ENCODE measurements at regions not wholly inside any gene's neighbourhood (a gene's known extent, or its start where the extent isn't known, plus 50 kb on each side); places are given as distances from the start of the nearest gene placed in this dataset.

DNA sequence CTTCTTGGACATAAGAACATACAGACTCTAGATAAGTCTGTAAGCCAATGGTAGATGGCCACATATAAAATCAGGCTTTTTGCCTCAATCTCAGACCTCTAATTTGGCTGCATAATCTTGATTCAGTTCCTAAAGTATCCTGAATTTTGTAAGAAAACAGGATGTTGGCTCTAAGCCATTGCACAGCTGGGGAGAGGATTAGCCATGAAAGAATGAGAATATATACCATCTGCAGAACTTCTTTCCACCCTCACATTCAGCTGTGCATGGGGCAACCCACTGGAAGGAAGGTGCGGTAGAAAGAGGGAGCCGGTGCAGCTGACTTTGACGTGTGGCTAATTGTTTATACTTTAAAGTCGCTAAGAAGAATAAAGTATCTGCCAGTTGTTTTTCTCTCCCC is 1061.6 kb upstream of the FAM98A start:
- no peaks in the 10 kb centered on the region for H3K4me1 Mint-ChIP-seq
- H3K9me3 Mint-ChIP-seq: peaks cover 6% of the 10 kb centered on the region
- no peak overlapping the region for H3K27ac Mint-ChIP-seq
- no peak for ATAC-seq
- H3K4me3 Mint-ChIP-seq: no peak overlapping the region
- H3K27me3 Mint-ChIP-seq: no peaks in the 10 kb centered on the region
- no peak for DNase-seq
- H3K36me3 Mint-ChIP-seq (ENCODE audit: low read depth): no peaks in the 10 kb centered on the region

DNA sequence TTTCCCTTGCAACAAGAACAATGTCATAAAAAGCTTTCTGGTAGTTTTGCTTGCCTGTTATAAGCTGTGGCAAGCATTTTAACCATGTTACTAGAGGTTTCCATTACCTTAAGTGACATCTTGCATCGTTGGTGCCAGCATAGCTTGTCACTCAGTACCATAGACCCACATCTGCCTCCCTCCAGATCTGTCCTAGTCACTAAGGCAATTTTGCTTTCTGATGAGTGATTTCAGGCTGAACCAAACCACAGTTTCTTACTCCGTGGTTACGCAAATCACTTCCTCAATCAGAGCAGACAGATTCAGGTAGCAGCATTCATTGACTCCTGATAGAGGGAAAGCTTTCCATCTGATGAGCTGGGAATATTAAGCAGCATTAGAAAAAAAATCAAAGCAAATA is 1057.5 kb upstream of the FAM98A start:
- Mint-ChIP-seq H3K27me3 (no peaks in the 10 kb centered on the region), H3K4me1 (no peaks in the 10 kb centered on the region), H3K36me3 (ENCODE audit: low read depth) (no peaks in the 10 kb centered on the region), H3K27ac (no peak overlapping the region), H3K4me3 (no peak overlapping the region), H3K9me3 (peaks cover 6% of the 10 kb centered on the region)
- ATAC-seq (no peak), DNase-seq (no peak)

DNA sequence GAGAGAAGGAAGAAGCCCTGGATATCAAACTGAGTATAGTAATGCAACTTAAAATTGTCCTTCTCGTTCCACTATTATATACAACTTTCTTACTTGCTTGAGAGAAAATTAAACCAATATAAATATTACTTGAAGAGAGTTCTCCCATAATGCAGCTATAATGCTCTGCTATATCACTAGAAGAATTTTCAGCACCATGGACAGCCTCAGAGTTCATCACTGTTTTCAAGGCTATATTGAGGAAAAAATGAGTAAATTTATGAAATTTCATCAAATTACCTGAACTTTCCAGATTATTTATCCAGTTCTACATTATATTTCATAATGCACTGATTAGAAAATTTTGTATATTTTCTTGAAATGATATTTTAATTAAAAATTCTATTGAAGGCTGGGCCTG is 1053.5 kb upstream of the FAM98A start:
- DNase-seq: no peak
- H3K4me3 Mint-ChIP-seq: no peak overlapping the region
- H3K27ac Mint-ChIP-seq: no peak overlapping the region
- no peaks in the 10 kb centered on the region for H3K9me3 Mint-ChIP-seq
- H3K4me1 Mint-ChIP-seq: no peaks in the 10 kb centered on the region
- H3K36me3 Mint-ChIP-seq (ENCODE audit: low read depth): no peaks in the 10 kb centered on the region
- ATAC-seq: no peak
- no peaks in the 10 kb centered on the region for H3K27me3 Mint-ChIP-seq

DNA sequence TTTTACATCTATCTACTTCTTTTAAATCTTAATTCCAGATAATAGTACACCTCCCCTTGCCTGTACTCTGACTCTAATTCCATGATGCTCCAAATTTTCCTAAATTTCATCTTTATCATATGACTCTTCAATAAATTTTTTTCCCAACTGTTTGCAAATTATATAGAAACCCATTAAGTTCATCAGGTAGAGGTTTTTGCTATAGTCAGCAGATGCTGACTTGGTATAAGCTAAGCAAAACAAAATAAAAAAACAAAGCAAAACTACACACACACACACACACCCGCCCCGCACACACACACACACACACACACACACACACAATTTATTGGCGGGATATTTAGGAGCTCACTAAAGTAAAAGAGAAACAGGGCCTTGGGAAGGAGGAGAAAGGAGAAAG is 1047.8 kb upstream of the FAM98A start:
- Mint-ChIP-seq H3K27ac (no peak overlapping the region), H3K9me3 (no peaks in the 10 kb centered on the region), H3K4me1 (no peaks in the 10 kb centered on the region), H3K27me3 (no peaks in the 10 kb centered on the region), H3K36me3 (ENCODE audit: low read depth) (no peaks in the 10 kb centered on the region), H3K4me3 (no peak overlapping the region)
- ATAC-seq (no peak), DNase-seq (no peak)

DNA sequence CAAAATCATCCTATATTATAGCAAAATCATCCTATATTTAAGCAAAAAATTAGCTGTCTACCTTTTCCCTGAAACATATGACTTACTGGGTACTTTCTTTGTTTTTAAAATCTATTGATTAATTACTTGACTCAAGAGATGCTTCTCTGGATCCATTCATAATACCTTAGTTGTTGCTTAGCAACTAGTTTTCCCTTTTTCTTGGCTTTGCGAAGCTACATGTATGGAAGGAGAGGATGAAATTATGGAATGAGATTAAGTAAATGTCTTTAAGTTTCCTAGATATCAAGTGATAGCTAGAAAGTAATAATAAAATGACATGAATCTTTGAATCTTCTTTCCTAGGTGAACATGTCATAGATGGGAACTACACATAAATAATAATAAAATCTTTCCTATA is 1033.2 kb upstream of the FAM98A start:
- H3K27ac Mint-ChIP-seq: no peak overlapping the region
- no peaks in the 10 kb centered on the region for H3K27me3 Mint-ChIP-seq
- H3K4me1 Mint-ChIP-seq: no peaks in the 10 kb centered on the region
- ATAC-seq: no peak
- no peak for DNase-seq
- H3K9me3 Mint-ChIP-seq: peaks cover 15% of the 10 kb centered on the region
- H3K36me3 Mint-ChIP-seq (ENCODE audit: low read depth): no peaks in the 10 kb centered on the region
- H3K4me3 Mint-ChIP-seq: no peak overlapping the region

DNA sequence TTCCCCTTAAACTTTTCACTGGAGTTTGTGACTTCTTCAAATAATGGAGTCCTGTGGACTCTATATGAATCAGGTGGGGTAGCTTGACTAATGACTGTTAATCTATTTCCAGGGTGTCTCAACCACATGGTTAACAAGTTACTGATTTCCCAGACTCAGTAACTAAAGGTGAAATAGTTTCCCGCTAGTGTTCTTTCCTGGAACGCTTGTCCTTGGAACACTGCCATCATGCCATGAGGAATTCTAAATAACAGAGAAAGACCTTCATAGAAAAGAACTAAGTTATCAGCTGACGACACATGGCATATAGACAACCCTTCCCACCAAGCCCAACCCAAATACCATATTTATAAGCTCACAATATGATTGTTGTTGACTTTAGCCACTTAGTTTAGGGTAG is 1027.9 kb upstream of the FAM98A start:
- no peak for DNase-seq
- H3K27ac Mint-ChIP-seq: no peak overlapping the region
- H3K36me3 Mint-ChIP-seq (ENCODE audit: low read depth): no peaks in the 10 kb centered on the region
- no peaks in the 10 kb centered on the region for H3K27me3 Mint-ChIP-seq
- H3K9me3 Mint-ChIP-seq: peaks cover 6% of the 10 kb centered on the region
- ATAC-seq: no peak
- H3K4me3 Mint-ChIP-seq: no peak overlapping the region
- no peaks in the 10 kb centered on the region for H3K4me1 Mint-ChIP-seq

DNA sequence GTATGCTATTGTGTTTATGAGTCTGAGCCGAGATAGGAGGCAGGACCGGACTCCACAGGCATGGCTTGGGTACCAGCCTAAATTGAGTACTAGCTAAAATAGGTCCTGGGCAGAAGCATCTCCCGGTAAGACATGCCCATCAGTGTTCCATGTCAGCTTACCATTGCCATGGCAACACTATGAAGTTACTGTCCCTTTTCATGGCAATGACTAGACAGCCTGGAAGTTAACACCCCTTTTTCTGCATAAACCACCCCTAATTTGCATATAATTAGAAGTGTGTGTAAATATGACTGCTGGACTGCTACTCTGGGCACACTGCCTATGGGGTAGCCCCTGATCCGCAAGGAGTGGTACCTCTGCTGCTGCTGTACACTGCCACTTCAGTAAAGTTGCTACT is 1005.1 kb upstream of the FAM98A start:
- no peaks in the 10 kb centered on the region for H3K36me3 Mint-ChIP-seq (ENCODE audit: low read depth)
- H3K27me3 Mint-ChIP-seq: no peaks in the 10 kb centered on the region
- no peak overlapping the region for H3K27ac Mint-ChIP-seq
- ATAC-seq (no peak), DNase-seq (no peak)
- no peaks in the 10 kb centered on the region for H3K4me1 Mint-ChIP-seq
- H3K4me3 Mint-ChIP-seq: no peak overlapping the region
- H3K9me3 Mint-ChIP-seq: peaks cover 15% of the 10 kb centered on the region

DNA sequence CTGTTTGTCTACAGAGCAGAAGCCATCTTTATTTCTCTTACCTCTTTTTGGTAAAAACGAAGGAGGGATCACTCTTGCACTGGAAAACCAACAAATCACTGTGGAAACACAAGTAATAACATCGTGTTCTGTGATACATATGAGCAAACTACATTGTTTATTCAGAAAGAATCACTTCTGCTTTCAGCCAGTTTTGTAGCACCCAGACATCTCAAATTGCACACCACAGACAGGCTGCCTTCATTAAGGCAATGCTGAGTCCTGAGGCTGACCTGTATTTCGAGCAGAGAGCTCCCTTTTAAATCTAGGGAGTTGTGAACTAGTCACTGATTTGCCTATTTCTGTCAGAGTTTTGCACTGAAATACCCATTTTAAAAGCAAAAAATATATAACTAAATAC is 1003.2 kb upstream of the FAM98A start:
- no peak for ATAC-seq
- Mint-ChIP-seq H3K4me1 (no peaks in the 10 kb centered on the region), H3K27ac (no peak overlapping the region), H3K27me3 (no peaks in the 10 kb centered on the region), H3K9me3 (peaks cover 11% of the 10 kb centered on the region), H3K36me3 (ENCODE audit: low read depth) (no peaks in the 10 kb centered on the region), H3K4me3 (no peak overlapping the region)
- DNase-seq: no peak

DNA sequence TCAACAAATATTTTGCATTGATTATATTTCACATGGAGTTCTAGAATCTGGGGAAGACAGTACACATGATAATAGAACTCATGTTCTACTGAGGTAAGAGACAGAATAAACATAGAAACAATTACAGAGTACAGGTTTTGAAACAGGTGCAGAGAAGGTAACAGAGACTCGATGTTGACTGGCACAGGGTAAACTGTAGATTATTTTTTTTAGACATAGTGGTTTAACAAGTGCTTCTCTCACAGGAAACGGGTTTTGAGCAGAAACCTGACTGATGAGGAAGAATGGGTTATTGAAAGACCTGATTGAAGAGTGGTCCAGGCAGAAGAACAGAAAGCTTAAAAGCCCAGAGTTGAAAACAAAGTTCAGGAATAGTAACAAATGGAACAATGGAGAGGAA is 1002.5 kb upstream of the FAM98A start:
- Mint-ChIP-seq H3K9me3 (peaks cover 11% of the 10 kb centered on the region), H3K27ac (no peak overlapping the region), H3K27me3 (no peaks in the 10 kb centered on the region), H3K4me3 (no peak overlapping the region), H3K4me1 (no peaks in the 10 kb centered on the region), H3K36me3 (ENCODE audit: low read depth) (no peaks in the 10 kb centered on the region)
- ATAC-seq: no peak
- no peak for DNase-seq

DNA sequence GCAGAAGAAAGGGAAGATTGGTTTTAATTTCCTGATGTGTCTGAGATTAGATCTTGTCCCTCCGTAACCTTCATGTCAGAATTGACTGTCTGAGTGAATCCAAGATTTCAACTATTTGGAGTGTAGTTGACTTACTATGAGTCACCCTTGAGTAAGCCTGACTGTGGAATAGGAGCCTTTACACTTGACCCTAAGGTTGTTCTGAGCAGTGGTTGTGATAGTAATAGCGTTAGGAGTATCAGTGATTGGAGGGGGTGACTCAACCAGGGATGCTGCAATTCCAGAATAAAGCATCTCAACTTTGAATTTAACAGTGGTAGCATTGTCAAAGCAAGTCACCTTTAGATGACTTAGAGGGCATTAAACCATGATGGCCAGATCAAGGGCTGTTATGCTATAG is 979.5 kb upstream of the FAM98A start:
- H3K4me3 Mint-ChIP-seq: no peak overlapping the region
- no peaks in the 10 kb centered on the region for H3K4me1 Mint-ChIP-seq

DNA sequence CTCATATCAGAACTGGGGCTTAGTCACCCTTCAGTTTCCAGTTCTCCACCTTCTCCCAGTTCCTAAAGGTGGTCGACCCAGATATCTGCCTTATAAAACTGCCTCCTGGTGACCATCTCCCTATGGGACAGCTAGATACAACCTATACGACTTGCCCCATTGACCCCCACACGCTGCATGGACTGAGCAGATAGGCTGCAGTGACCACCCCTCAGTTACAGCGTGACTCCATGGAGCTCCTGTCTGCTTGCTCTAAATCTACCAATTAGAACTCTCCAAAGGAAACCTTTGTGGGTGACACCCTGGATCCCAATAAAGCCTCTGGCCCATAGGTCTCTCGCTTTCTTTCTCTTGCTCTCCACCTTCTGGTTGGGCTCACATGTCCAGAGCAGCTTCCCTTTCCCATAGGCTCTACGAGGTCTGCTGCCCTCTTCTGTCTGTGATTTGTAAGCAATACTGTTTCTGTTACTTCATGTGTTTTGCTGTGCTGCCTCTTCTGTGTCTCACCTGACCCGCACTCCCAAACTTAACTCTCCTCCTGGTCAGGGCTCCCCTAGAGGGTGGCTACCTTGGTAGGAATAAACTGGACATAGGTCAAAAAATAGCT is 971.3 kb upstream of the FAM98A start:
- Mint-ChIP-seq H3K27me3 (no peaks in the 10 kb centered on the region), H3K36me3 (ENCODE audit: low read depth) (no peaks in the 10 kb centered on the region), H3K4me3 (no peak overlapping the region), H3K9me3 (no peaks in the 10 kb centered on the region), H3K27ac (no peak overlapping the region), H3K4me1 (no peaks in the 10 kb centered on the region)
- no peak for DNase-seq
- no peak for ATAC-seq

More for the DNA sequence above, 979.5 kb upstream of the FAM98A start:
- H3K36me3 Mint-ChIP-seq (ENCODE audit: low read depth): no peaks in the 10 kb centered on the region
- no peaks in the 10 kb centered on the region for H3K27me3 Mint-ChIP-seq
- no peak for ATAC-seq
- H3K27ac Mint-ChIP-seq: no peak overlapping the region
- no peaks in the 10 kb centered on the region for H3K9me3 Mint-ChIP-seq
- DNase-seq: no peak

DNA sequence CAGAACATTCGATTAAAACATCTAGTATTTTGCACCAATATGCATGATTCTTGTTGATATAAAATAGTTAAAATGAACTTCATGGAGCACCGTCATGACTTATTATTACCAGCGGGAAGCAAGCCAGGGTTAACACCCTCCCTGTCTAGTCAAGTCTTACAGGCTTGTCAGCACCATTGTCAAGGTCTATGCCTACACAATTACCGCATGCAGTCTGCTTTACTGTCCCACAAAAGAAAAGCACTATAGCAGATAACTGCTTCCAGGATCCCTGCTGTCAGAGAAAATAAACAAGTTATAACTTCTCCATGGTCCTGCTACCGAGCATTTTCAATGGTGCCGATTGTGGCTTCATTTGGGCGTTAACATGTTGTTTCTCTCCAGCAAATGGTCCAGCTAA is 968.0 kb upstream of the FAM98A start:
- no peak for ATAC-seq
- no peak overlapping the region for H3K4me3 Mint-ChIP-seq

DNA sequence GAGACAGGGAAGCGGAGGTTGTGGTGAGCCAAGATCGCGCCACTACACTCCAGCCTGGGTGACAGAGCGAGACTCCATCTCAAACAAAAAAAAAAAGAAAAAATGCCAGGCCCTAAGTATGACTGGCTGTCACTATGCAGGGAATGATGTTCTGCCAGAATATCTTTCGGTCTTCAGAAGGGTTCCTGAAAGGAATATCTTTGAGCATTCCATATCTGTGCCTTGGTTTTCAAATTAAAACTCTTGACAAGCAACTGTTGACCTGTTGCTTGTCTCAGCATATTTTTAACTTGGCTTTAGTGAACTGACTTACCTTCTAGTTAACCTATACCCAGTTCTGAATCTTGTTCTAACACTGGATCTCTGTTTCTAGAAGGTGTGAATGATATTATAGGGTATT is 953.2 kb upstream of the FAM98A start:
- no peak overlapping the region for H3K4me3 Mint-ChIP-seq
- H3K9me3 Mint-ChIP-seq: peaks cover 4% of the 10 kb centered on the region
- H3K27ac Mint-ChIP-seq: no peak overlapping the region
- H3K27me3 Mint-ChIP-seq: no peaks in the 10 kb centered on the region
- no peaks in the 10 kb centered on the region for H3K4me1 Mint-ChIP-seq
- no peak for DNase-seq
- H3K36me3 Mint-ChIP-seq (ENCODE audit: low read depth): no peaks in the 10 kb centered on the region
- ATAC-seq: no peak

More for the DNA sequence above, 968.0 kb upstream of the FAM98A start:
- Mint-ChIP-seq H3K27me3 (no peaks in the 10 kb centered on the region), H3K4me1 (no peaks in the 10 kb centered on the region), H3K36me3 (ENCODE audit: low read depth) (no peaks in the 10 kb centered on the region), H3K27ac (no peak overlapping the region), H3K9me3 (no peaks in the 10 kb centered on the region)
- no peak for DNase-seq

DNA sequence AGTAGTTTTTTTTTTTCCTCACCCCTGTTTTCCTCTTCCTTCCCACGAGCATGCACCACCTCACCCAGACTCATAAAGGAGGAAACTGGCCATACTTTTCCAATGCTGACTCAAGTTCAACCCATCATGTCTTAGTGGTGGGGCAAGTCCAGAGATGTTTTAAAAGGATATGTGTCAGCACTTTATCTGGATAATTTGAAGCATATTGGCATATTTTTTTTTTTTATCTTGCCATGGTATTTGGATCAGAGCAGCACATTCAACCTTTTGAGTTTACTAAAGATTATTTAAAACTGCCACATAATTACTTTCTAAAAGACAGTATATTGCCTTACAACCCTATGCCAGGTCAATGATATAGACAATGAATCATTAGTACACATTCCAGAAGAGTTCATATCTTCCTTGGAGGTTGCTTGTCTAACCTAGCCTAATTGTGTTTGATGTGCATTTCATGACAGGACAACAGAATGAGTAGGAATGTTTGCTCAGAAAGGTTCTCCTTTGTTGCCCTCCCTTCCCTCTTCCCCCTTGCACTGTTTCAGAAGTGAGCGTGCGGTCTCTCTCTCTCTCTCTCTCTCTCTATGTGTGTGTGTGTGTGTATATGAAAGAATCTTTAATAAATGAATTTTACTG is 950.7 kb upstream of the FAM98A start:
- peaks cover 14% of the 10 kb centered on the region for H3K9me3 Mint-ChIP-seq
- H3K27me3 Mint-ChIP-seq: no peaks in the 10 kb centered on the region

DNA sequence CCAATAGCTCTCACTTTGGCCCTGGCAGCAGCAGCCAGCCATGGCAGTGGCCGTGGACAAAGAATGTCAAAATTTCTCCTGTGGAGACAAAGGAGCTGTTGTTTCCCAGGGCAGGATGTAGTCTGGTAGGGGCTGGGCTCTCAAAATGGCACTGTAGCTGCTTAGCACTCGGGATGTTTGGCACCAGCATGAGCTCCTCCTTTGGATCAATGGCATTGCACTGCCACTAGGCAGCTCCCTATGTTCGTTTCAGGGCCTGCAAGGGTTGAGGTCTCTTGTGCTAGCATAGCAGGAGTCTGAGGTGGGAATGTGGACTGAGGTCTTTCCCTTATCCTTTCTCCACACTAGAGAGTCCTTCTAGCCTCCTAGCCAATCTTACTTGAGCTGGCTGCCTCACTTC is 948.8 kb upstream of the FAM98A start:
- no peaks in the 10 kb centered on the region for H3K4me1 Mint-ChIP-seq
- H3K9me3 Mint-ChIP-seq: peaks cover 16% of the 10 kb centered on the region
- H3K4me3 Mint-ChIP-seq: no peak overlapping the region
- no peaks in the 10 kb centered on the region for H3K27me3 Mint-ChIP-seq
- DNase-seq (no peak), ATAC-seq (no peak)
- no peaks in the 10 kb centered on the region for H3K36me3 Mint-ChIP-seq (ENCODE audit: low read depth)
- no peak overlapping the region for H3K27ac Mint-ChIP-seq

More for the DNA sequence above, 950.7 kb upstream of the FAM98A start:
- no peak overlapping the region for H3K27ac Mint-ChIP-seq
- no peaks in the 10 kb centered on the region for H3K4me1 Mint-ChIP-seq
- ATAC-seq (no peak), DNase-seq (no peak)
- no peak overlapping the region for H3K4me3 Mint-ChIP-seq
- H3K36me3 Mint-ChIP-seq (ENCODE audit: low read depth): no peaks in the 10 kb centered on the region

DNA sequence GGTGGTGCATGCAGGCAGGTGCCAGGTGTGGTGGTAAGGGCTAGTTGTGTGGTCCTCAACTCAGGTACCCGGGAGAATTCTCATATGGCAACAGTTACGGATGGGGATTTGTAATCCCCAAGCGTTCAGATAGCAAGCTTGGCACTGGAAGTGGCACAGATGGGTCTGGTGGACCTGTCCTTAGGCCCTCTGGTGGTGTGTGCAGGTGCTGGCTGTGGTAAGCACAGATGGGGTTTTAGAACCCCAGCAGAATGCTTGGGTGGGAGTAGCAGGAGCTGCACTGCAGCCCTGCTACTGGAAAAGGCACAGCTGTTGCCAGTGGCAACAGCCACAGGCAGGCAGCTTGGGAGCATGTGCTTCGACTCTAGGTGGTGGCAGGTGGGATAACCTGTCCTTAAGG is 948.2 kb upstream of the FAM98A start:
- no peaks in the 10 kb centered on the region for H3K4me1 Mint-ChIP-seq
- no peak for DNase-seq
- ATAC-seq: no peak
- peaks cover 19% of the 10 kb centered on the region for H3K9me3 Mint-ChIP-seq
- H3K4me3 Mint-ChIP-seq: no peak overlapping the region
- no peaks in the 10 kb centered on the region for H3K27me3 Mint-ChIP-seq
- H3K27ac Mint-ChIP-seq: no peak overlapping the region
- H3K36me3 Mint-ChIP-seq (ENCODE audit: low read depth): no peaks in the 10 kb centered on the region
